Activated naive CD4-positive, alpha-beta T cell treated with anti-CD3 and anti-CD28 coated beads, Interleukin-2, amount 50 U/mL, for 16 hours (primary cell): ENCODE measurements at regions not wholly inside any gene's neighbourhood (a gene's known extent, or its start where the extent isn't known, plus 50 kb on each side); places are given as distances from the start of the nearest gene placed in this dataset.

ENCODE experiments used
- DNase-seq: peaks from one replicate; pipeline ENCODE4 v3.0.0-alpha.2; 2020

DNA sequence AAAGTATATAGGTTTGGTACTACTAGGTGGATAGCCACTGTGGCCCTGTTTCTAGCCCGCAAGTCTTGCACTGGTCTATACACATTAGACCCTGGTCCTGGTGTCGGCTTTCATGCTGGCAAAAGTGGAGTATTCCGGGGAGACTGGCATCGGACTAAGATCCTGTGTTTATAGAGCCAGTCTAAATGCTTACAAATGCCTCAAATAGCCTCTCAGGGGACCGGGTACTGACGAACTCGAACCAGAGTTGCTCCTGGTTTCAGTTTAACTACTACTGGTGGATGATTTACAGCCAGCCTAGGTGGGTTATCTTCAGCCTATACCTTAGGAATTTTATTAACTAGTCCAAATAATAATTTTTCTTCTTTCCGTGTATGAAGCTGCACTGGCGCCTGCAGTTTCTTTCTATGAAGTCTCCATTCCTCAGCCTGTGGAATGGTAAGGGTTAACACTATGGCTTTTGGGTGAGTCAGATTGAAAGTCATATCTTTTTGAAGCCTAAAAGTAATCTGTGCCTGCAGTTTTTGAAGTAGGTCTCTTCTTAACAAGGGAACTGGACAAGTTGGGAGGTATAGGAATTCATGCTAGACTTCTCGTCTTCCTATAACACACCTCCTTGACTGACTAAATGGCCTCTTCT lies 51.3 kb downstream of the OR10H4 start:
- DNase-seq, result no peak

DNA sequence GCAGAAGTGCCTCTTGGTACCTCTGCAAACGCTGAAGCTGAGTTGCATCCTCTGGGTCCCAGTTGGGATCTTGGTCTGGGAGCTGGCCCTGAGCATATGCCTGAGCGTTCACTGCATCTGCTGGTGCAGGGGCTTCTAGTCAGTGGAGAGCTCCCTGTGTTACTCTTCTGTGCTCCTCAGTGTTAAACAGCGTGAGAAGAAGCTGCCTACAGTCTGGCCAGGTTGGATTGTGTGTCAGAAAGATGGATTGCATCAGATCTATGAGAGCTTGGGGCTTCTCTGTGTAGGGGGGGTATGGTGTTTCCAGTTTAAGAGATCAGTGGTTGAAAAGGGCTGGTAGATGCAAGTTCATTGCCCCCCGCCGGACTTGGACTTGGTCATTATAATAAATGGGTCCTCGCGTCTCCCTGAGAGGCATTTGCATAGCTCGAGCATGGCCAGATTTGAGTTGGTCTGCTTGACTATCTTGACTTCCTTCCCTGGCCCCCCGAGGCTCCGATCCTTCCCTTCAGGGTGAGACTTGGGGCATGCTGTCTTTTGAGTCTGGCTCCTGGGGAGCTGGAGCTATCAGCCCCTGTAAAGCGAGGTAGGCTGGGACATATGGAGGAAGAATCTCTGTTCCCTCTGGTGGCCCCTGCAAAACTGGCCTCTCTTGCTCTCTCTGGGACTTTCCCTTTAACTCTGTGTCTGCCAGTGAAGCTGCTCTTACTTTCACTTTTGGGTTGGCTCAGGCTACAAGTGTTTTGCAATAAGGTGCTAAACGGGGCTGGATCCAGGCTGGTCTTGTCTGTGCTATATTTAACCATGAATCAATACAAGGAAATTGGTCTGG lies 52.9 kb downstream of the OR10H4 start:
- DNase-seq, result peak; percentile 48

DNA sequence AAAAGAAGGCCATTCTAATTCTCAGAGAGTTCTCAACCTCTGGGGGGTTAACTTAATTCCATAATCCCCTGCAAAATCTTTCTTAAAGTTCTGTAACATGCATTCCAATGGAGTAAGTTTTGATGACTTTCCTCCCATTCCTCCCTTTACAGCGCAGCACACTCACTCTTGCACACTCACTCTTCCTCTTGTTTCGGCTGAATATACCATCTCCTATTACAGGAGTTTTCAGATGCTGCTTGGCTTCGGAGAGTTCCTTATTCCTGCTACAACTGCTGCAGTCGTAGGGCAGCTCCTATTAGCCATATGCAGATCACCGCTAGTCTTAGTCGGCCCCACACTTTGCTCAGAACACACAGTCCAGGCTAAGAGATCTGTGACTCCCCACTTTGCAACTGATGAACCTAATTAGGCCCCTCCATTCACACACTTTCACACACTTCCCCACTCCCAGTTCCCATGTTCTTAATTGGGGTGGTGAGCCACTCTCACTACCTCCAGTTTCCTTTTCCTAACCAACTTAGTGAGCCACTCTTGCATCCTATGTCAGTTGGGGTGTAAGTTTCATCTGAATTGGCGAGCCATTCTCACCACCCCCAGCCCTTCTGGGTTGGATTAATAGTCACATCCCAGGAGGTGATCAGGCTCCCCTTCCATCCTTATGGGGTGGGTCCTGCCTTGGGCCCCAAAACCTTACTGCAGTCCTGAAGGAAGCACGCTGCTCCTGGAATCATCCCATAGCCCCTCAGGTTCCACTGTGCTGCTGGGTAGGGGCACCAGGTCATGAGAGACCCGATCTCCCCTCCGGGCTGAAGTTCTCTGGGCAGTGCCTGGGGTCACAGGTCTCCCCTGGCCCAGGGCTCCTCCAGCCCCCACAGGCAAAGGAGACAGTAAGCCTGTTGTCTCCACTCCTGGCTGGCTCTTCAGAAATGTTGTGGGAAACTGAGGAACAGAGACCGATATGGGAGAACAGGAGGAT lies 53.9 kb downstream of the OR10H4 start:
- DNase-seq, result no peak

DNA sequence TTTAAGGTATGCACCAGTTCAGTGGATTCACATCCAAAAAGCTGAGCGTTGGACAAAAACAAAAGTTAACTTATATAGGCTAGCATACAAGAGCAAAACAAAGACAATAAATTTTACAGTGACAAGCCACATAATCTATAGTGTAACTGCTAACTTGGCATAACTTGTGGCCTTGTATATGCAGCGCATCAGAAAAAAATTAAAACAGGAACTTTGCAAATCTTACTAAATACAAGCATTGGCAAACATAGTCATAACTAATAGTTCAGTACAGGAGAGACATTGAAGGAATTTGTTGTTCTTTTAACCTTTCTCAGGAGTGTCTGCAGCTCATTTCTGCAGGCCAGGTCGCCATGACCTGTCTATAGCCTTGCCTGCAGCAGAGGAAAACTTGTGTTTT lies 54.6 kb downstream of the OR10H4 start:
- no peak for DNase-seq

DNA sequence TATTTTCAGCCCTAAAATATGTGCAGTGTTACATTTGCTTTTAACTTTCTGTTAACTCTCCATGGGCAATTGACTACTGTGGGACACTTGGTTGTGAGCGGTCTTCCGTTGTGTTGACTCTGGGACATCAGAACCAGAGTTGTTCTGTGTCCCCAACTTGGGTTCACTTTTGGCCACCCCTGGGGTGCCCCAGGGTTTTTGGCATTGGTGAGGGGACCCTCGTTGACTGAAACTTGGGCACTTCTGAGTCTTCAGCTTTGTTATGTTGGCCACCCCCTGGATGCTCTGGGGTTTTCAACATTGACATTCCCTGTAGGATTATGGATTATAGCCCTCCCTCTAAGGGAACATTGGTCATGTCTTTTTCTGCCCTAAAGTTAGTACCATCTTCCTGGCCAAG lies 57.1 kb downstream of the OR10H4 start:
- DNase-seq, result no peak

DNA sequence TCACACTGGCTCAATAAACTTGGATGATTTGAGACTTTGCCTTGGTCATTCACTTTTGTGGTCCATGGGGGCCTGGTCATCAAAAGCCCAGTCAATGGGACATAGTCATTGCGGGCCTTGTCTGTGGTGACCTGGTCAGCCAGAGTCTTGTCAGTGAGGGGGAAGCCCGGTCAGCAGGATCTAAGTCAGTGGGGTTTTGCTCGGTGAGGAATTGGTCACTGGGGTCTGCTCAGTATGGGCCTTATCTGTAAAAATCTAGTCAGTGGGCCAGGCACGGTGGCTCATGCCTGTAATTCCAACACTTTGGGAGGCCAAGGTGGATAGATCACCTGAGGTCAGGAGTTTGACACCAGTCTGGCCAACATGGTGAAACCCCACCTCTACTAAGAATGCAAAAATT lies 63.7 kb upstream of the TPM4 start:
- DNase-seq, result no peak

DNA sequence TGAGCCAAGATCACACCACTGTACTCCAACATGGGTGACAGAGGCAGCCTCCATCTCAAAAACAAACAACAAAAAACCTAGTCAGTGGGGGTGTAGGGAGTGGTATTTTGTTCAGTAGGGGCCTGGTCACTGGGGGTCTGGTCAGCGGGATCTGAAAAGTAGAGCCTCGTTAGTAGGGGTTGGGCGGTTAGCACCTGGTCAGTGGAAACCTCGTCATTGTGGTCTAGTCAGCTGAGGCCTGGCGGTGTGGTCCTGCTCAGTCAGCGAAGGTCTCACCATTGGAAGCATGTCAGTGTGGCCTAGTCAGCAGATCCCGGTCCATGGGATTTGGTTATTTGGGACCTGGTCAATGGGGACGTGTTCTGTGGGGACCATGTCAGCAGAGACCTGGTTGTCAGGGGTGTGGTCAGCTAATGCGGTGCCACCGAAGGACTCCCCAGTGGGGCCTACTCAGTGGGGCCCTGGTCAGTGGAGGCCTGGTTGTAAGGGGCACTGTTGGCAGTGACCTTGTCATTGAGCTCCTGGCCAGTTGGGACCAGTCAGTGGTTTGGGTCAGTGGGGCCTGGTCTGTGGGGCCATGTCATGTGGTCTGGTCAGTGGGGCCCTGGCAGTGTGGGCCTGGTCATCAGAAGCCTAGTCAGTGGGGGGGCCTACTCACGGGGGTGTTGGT lies 63.0 kb upstream of the TPM4 start:
- DNase-seq, result no peak

DNA sequence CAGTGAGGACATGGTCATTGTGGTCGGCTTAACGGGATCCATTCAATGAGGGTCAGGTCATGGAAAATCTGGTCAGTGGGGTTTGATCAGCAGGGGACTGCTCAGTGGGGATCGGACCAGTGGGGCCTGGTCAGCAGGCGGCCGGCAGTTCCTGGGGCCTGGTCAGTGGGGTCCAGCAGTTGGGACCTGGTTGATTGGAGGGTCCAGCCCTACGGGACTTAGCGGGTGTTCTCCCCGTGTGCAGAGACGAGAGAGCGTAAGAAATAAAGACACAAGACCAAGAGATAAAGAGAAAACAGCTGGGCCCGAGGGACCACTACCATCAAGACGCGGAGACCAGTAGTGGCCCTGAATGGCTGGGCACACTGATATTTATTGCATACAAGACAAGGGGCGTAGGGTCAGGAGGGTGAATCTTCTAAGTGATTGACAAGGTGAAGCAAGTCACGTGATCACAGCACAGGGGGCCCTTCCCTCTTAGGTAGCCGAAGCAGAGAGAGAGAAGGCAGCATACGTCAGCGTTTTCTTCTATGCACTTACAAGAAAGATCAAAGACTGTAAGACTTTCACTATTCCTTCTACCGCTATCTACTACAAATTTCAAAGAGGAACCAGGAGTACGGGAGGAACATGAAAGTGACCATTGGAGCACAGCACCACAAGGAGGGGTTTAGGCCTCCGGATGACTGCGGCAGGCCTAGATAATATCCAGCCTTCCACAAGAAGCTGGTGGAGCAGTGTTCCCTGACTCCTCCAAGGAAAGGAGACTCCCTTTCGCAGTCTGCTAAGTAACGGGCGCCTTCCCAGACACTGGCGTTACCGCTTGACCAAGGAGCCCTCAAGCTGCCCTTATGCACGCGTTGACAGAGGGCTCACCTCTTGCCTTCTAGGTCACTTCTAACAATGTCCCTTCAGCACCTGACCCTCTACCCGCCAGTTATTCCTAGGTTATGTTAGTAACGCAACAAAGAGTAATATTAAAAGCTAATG lies 62.1 kb upstream of the TPM4 start:
- DNase-seq, result no peak

DNA sequence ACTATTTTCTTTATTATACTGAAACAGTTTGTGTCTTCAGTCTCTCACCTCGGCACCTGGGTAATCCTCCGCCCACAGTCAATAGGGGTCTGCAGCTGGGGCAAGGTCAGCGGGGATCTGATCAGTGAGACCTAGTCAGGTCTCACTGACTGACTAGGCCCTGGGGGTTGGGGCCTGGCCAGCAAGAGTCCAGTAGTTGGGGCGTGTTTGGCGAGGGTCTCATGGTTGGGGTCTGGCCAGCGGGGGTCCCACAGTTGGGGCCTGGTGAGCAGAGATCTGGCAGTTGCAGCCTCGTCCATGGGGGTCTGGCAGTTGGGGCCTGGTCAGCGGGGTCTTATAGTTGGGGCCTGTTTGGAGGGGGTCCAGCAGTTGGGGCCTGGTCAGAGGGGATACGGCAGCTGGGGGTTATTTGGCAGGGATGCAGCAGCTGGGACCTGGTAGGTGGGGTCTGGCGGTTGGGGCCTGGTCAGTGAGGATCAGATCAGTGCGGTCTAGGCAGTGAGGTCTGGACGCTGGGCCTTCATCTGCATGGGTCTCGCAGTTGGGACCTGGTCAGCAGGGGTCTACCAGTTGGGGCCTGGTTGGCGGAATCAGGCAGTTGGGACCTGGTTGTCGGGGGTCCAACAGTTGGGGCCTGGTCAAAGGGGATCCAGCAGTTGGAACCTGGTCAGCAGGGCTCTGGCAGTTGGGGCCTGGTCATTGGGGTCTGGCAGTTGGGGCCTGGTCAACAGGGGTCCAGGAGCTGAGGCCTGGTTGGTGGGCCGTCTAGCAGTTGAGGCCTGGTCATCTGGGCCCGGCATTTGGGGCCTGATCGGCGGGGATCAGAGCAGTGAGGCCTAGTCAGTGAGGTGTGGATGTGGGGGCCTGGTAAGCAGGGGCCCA lies 61.1 kb upstream of the TPM4 start:
- DNase-seq, result no peak

DNA sequence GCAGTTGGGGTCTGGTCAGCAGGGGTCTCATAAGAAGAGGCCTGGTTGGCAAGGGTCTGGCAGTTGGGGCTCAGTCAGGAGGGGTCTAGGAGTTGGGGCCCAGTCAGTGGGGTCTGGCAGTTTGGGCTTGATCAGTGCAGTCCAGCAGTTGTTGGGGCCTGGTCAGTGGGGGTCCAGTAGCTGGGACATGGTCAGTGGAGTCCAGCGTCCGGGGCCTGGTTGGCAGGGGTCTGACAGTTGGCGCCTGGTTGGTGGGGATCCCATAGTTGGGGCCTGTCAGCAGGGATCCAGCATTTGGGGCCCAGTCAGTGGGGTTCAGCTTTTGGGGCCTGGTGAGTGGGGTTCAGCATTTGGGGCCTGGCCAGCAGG lies 60.5 kb upstream of the TPM4 start:
- no peak for DNase-seq

DNA sequence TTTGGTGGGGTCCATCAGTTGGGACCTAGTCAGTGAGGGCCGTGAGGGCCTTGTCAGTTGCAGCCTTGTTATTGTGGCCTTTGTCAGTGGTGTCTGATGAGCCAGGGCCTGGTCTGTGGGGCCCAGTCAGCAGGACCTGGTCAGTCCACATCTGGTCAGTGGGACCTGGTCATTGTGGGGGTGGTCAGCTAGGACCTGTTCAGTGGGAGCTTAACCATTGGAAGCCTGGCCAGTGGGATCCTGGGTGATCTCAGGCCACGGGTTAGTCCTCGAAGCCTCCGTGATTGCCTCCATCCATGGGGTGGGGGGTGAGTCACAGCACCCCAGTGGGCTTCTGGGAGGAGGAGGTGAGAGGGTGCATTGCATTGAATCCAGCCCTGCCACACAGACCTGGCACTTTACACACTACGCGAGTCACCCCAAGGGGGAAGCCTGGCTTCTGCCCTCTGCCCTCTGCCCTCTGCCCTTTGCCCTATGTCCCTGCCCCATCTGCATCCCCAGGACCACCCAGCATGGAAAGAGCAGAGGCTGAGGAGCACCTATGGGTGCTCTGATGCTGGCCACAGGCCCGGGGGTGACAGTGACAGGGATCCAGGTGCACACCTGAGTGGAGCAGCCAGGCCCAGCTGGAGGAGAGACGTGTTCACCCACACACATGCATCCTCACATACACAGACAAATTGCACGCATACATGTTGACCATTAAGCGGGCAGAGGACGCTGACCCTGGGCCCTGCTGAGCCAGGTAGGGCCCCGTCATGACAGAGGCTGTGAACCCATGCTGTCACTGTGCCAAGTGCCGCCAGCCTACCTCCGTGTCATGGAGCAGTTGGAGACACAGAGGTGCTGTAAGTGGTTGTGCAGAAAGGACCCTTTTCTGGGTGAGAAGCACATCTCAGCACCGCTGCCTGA lies 59.8 kb upstream of the TPM4 start:
- DNase-seq, result no peak

DNA sequence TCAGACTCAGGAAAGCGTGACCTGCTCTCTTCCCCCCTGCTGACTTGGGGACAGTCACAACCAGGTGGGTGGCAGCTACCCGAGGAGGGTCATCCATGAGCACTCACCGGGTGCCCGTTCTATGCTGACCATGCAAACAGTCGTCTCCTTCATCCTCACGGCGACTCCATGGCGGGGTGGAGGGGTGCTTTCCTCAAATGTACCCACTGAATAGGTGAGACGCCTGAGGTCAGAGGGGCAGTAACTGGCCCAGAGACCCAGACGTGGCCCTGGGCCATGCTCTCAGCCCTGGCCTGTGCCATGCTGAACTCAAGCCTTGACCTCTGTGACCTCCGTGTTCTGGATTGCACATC lies 59.2 kb upstream of the TPM4 start:
- DNase-seq, result no peak

DNA sequence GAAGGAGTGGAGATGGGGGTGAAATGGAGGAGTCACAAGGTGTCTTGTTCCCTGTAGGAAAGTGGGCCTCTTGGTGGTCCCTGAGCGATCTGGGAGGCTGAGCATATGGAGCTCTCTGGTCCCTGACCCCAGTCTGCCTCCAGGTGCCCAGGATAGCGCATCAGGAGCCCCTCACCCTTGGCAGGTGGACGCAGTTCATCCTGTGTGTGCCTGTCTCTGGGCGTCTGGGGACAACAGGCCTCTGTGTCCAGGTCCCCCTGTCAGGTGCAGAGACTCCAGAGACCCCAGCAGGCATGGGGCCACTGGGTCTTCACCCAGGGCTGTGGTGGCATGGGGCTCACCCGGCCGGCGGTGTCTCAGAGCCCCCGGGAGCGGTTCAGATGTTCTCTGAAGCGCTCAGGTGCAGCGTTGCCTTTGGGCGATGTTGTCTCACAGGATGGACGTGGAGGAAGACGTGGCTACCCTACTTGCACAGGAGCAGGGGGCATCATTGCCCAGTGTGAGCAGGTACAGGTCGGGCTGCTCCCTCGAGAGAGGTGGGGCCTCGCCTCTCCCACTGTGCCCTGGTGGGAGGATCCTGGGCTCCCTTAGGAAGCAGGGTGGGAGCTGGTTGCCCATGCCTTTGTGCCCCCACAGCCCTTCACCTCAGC lies 58.1 kb upstream of the TPM4 start:
- no peak for DNase-seq

DNA sequence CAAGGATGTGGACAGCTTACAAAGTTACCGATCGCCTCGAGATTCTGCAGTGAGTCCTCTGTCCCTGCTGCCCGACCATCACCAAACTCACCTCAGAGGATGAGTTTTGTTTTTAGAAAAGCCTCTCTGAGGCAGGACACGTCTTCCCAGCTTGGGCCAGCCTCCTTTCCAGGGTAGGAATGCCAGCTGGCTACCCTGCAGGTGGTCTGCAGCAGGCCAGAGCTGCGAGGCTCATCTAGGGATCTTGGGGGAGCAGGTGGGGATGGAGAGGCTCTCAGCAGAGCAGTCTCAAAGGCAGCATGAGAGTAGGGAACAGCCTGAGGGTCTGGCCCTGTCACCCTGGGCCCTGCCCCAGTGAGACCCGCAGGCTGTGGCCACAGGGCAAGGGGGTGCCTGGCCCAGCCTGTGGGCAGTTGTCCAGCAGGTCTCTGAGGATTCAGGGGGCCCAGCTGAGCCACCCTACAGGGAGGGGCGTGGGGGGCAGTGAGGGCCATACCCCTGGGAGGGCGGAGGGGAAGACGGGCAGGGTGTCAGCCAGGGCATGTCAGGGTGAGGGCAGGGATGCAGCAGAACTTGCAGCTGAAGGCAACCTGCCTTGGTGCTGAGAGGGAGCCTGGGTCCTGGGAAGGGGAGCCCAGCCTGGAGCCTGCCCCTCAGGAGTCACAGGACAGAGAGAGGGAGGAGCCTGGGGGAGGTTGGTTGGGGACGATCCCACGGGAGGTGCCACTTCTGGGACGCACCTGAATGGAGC lies 57.3 kb upstream of the TPM4 start:
- DNase-seq, result no peak

DNA sequence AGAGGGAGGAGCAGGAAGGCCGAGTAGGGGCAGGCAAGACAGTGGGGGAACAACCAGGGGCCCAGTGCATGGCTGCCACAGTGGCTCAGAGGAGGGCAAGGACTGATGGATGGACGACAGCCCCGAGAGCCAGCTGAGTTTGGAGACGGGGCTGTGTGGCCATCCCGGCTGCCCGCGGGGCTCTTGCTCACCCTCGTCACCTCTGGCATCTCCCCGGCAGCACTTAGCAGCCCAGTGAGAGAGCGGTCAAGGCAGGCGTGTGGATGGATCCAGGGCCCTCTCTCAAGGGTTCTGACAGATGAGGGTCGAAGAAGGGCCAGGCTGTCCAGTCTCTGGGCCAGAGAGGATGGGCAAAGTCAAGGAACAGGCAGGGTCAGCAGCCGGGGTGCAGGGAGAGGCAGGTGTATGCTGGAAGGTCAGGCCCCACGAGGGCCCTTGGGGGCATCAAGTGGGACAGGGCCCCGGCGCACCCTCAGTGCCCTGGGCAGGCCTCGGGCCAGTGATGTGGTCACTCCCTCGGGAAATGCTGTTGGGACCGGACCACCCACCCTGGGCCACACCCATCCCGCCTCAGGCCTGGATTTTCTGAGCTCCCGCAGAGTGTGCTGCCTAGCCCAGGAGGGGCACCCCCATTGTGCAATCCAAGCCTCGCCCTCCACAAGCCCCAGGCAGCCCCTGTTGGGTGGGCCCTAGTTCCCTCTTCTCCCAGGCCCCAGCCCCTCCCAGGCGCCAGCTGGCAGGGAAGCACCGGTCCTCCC lies 56.4 kb upstream of the TPM4 start:
- DNase-seq, result no peak

DNA sequence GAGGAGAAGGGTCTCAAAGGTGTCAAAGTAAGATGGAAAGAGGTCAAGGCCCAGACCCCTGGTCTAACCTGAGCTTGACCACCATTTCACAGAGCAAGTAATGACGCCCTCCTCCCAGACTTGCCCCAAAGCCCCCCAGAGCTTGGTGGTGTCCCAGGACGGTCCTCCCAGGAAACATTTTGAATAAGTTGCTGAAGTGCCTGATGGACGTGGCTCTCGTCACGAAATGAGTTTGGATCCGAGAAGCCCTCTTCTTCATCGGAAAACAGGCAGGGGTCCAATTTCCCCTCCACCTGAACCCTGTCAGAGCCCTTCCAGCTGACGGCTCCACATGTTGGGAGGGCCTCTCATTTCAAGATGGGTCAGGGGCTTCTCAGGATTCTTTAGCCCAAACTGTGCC lies 54.5 kb upstream of the TPM4 start:
- no peak for DNase-seq

DNA sequence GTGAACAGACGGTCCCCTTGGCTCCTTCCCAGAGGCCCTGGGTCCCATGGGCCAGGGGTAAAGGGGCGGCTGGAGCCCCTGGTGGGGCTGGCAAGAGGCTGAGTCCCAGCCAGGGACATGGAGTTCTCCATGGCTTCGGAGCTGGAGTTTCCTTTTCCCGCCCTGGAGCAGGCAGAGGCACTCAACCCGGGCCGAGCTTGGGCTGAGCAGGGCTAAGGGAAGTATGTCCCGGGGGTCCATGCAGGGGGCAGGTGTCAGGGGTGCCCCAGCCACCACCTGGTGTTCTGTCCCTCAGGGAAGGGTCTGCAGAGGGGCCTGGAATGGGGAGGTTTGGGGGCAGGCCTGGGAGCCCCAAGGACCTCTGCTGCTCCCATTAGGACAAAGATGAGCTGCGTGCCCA lies 54.0 kb upstream of the TPM4 start:
- DNase-seq, result no peak

DNA sequence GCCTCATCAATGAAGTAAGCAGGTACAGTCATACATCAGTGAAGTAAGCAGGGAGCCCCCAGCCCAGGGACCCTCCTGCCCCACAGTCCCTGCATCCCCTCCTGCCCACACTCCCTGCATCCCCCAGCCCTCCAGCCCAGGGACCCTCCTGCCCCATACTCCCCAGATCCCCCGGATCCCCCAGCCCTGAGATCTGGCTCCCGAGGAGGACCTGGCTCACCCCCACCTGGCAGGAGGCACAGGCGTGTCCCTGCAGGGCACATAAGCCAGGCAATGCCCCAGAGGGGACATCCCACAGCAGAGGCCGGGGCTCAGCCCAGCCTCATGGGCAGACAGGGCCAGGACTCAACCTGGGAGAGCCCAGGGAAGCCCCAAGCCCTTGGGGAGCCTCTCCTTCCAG lies 53.6 kb upstream of the TPM4 start:
- DNase-seq, result no peak
